Neuron (in vitro differentiated cells): ENCODE measurements at regions not wholly inside any gene's neighbourhood (a gene's known extent, or its start where the extent isn't known, plus 50 kb on each side); places are given as distances from the start of the nearest gene placed in this dataset.

Experiments
- H2AFZ ChIP-seq: one replicate; pipeline ENCODE4 v1.6.1; 2013; ENCODE audit warnings: low read depth, mild to moderate bottlenecking, inconsistent platforms, low read length, moderate library complexity
- H3K27me3 ChIP-seq: one replicate; pipeline ENCODE4 v1.6.1; 2013; ENCODE audit warnings: low read length; ENCODE audit not compliant: insufficient read depth
- H3K36me3 ChIP-seq: one replicate; pipeline ENCODE4 v1.6.1; 2013; ENCODE audit warnings: low read length; ENCODE audit not compliant: insufficient read depth
- H3K4me1 ChIP-seq: one replicate; pipeline ENCODE4 v1.6.1; 2013; ENCODE audit warnings: low read length; ENCODE audit not compliant: insufficient read depth
- H3K4me3 ChIP-seq: 2 replicates; pipeline ENCODE4 v1.5.1; 2013; ENCODE audit warnings: mild to moderate bottlenecking, low read length, moderate library complexity
- H3K9me3 ChIP-seq: one replicate; pipeline ENCODE4 v1.6.1; 2013; ENCODE audit warnings: low read length

DNA sequence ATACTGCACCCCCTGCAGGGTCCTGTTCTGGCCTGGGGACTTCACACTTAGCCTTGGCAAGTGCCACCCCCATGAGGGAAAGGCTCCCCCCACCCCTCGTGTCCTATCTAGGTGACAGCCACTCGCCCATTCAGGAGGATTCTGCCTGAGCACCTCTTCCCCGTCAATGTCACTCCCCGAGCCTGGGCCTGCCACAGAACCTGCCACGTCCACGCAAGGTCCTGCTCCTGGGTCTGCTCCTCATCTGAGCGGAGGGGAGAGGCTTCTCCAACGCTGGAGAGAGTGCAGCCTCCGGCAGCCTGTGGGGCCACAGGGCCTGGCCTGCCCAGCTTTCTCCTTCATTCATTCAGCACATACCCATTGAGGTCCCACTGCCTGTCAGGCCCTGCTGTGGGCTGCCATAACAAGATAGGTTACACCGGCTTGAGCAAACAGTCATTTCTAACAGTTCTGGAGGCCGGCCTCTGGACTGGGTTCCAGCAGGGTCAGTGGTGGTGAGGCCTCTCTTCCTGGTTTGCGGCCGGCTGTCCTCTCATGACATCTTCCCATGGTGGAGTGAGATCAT lies 92.0 kb upstream of the RET start:
- no peaks in the 10 kb centered on the region for H3K36me3 ChIP-seq
- H2AFZ ChIP-seq: no peak overlapping the region
- H3K27me3 ChIP-seq: no peaks in the 10 kb centered on the region
- H3K4me3 ChIP-seq: no peak overlapping the region
- H3K4me1 ChIP-seq: peaks cover under 1% of the 10 kb centered on the region
- no peaks in the 10 kb centered on the region for H3K9me3 ChIP-seq

GRCh38 chr10:42985436-42986316 lies 91.2 kb upstream of the RET start:
- H2AFZ ChIP-seq: no peak overlapping the region
- H3K4me1 ChIP-seq: no peaks in the 10 kb centered on the region
- no peaks in the 10 kb centered on the region for H3K36me3 ChIP-seq
- H3K9me3 ChIP-seq: no peaks in the 10 kb centered on the region
- no peak overlapping the region for H3K4me3 ChIP-seq
- no peaks in the 10 kb centered on the region for H3K27me3 ChIP-seq

- H3K4me3 ChIP-seq: no peak overlapping the region
- H3K27me3 ChIP-seq: no peaks in the 10 kb centered on the region
- H3K36me3 ChIP-seq: no peaks in the 10 kb centered on the region
- H3K4me1 ChIP-seq: no peaks in the 10 kb centered on the region
- no peak overlapping the region for H2AFZ ChIP-seq
- no peaks in the 10 kb centered on the region for H3K9me3 ChIP-seq
Observed at GRCh38 chr10:42986633-42987032, 90.2 kb upstream of the RET start.

DNA sequence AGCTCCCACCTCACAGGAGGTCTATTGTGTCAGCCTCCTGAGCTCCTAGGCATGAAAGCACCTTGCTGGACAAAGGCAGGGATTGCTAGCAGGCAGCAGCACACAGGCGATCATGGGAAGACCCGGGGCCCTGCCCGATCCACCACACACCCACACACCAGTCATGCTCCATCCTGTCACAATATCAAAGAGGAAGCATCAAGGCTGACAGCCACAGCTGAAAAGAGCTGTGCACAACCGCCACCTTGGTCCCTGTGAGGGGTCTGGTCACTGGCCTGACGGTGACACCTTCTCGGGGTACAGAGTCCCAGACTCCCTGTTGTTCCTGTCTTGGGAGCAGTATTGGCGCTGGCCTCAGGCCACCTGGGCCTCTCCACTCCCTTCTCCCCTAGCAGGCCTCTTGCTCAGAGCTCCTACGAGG lies 89.7 kb upstream of the RET start:
- no peaks in the 10 kb centered on the region for H3K36me3 ChIP-seq
- H2AFZ ChIP-seq: no peak overlapping the region
- no peaks in the 10 kb centered on the region for H3K9me3 ChIP-seq
- no peaks in the 10 kb centered on the region for H3K27me3 ChIP-seq
- H3K4me3 ChIP-seq: no peak overlapping the region
- H3K4me1 ChIP-seq: no peaks in the 10 kb centered on the region

GRCh38 chr10:42987575-42987974 lies 89.3 kb upstream of the RET start:
- no peaks in the 10 kb centered on the region for H3K9me3 ChIP-seq
- H3K4me3 ChIP-seq: no peak overlapping the region
- H3K27me3 ChIP-seq: no peaks in the 10 kb centered on the region
- no peaks in the 10 kb centered on the region for H3K36me3 ChIP-seq
- H3K4me1 ChIP-seq: no peaks in the 10 kb centered on the region
- H2AFZ ChIP-seq: no peak overlapping the region

DNA sequence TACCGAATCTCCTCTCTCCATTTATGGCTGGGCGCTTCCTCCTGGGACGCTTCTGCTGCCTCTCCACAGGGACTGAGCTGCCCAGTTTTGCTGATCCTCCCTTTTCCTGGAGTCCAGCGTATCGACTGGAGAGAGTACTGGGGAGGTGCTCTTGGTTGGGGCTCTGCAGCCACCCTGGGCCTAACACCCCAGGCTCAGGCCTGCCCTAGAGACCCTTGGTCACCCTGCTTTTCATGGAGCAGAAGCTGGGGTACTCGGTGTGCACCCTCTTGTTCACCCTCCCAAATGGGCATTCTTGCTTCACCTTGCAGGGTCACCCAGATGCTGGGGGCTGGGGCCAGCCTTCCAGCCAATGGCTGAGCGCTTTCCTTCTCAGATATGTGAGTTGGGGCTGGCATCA lies 88.8 kb upstream of the RET start:
- H2AFZ ChIP-seq: no peak overlapping the region
- no peaks in the 10 kb centered on the region for H3K36me3 ChIP-seq
- no peaks in the 10 kb centered on the region for H3K4me1 ChIP-seq
- H3K27me3 ChIP-seq: no peaks in the 10 kb centered on the region
- no peak overlapping the region for H3K4me3 ChIP-seq
- H3K9me3 ChIP-seq: no peaks in the 10 kb centered on the region

- H3K27me3 ChIP-seq: no peaks in the 10 kb centered on the region
- no peak overlapping the region for H3K4me3 ChIP-seq
- H3K36me3 ChIP-seq: no peaks in the 10 kb centered on the region
Observed at GRCh38 chr10:42988517-42989395, 88.1 kb upstream of the RET start.

DNA sequence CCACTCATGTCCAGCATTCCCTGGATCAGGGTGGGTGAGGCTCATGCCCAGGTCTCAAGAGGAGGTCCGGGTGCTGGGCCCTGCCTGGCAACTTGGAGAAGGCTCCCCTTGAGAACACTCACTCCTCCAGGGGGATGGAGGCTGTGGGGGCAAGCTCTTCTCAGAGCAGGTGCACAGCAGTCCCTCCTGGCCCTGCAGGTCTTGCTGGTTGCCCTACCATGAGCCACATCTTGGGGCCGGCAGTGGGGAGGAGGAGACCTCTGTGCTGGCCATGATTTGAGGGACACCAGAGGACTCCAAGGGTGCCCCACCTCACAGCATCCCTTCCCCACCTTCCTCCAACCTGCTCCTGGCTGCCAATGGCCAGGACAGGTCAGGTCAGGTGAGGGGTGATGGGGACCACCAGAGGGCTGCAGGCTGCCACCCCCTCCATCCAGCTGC lies 87.4 kb upstream of the RET start:
- no peak overlapping the region for H3K4me3 ChIP-seq
- H2AFZ ChIP-seq: no peak overlapping the region
- no peaks in the 10 kb centered on the region for H3K27me3 ChIP-seq
- H3K36me3 ChIP-seq: no peaks in the 10 kb centered on the region
- no peaks in the 10 kb centered on the region for H3K9me3 ChIP-seq
- no peaks in the 10 kb centered on the region for H3K4me1 ChIP-seq

More at GRCh38 chr10:42988517-42989395, 88.1 kb upstream of the RET start:
- no peaks in the 10 kb centered on the region for H3K4me1 ChIP-seq
- no peaks in the 10 kb centered on the region for H3K9me3 ChIP-seq
- no peak overlapping the region for H2AFZ ChIP-seq

DNA sequence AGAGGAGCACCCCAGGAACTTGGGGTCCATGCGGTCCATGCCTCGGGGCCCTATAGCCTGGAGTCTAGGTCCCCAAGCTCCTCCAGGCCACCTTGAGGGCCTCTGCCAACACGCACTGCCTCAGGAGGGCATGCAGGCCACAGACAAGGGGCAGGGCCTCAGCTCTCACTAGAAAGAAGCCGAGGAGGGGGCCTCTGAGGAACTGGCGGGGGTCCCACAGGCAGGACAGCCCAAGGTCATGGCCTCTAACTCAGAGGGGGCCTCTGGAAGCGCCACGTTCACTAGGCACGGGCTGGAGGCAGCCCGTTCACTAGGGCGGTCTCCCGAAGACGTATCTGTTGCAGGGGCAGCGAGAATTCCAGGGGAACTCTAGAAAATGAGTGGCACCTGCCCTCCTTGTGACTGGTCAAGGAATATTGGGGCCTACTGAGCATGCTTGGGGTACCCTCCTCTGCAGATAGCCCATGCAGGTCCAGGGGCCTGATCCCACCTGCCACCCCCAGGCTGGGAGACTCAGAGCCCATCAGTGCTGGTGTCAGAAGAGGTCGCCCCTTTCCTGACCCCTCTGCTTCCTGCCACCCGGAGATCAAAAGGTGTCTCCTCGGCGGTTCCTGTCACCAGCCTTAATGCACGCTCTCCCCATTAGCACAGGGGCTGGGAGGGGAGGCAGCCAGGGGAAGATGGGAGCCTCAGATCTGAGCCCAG lies 86.7 kb upstream of the RET start:
- no peaks in the 10 kb centered on the region for H3K27me3 ChIP-seq
- H3K4me1 ChIP-seq: no peaks in the 10 kb centered on the region
- no peak overlapping the region for H2AFZ ChIP-seq
- H3K4me3 ChIP-seq: no peak overlapping the region
- H3K9me3 ChIP-seq: no peaks in the 10 kb centered on the region
- no peaks in the 10 kb centered on the region for H3K36me3 ChIP-seq

GRCh38 chr10:42990721-42991441 lies 86.0 kb upstream of the RET start:
- peaks cover 3% of the 10 kb centered on the region for H3K27me3 ChIP-seq
- H2AFZ ChIP-seq: no peak overlapping the region
- no peak overlapping the region for H3K4me3 ChIP-seq
- H3K36me3 ChIP-seq: no peaks in the 10 kb centered on the region
- no peaks in the 10 kb centered on the region for H3K4me1 ChIP-seq
- no peaks in the 10 kb centered on the region for H3K9me3 ChIP-seq

- no peak overlapping the region for H2AFZ ChIP-seq
Observed at GRCh38 chr10:42991442-42992098, 85.3 kb upstream of the RET start.

More at GRCh38 chr10:42991442-42992098, 85.3 kb upstream of the RET start:
- Histone ChIP-seq H3K4me3 (no peak overlapping the region), H3K9me3 (no peaks in the 10 kb centered on the region), H3K4me1 (no peaks in the 10 kb centered on the region), H3K36me3 (no peaks in the 10 kb centered on the region), H3K27me3 (peaks cover 3% of the 10 kb centered on the region)
